ENCODE measurements at regions not wholly inside any gene's neighbourhood (a gene's known extent, or its start where the extent isn't known, plus 50 kb on each side); places are given as distances from the start of the nearest gene placed in this dataset.

DNA sequence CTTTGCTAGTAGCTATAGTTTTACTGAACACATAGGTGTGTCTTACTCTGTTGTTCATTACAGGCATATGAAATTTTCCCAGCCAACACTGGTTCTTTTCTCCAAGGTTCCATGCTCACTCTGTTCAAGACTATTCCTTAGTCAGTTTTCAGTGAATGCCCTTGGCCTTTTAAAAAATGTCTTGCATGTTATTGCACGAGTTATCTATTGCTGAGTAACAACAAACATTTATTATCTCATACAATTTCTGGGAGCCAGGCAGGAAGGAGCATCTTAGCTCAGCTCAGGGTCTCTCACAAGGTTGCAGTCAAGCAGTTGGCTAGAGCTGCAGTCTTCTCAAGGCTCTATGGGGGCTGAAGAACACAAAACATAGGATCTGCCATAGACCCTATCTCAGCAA is 223.5 kb downstream of the BTG1 start:
- no peaks in the 10 kb centered on the region for H3K36me3 ChIP-seq (ENCODE audit: control insufficient read depth, insufficient read depth, low read length)
- H3K27me3 ChIP-seq (ENCODE audit: control insufficient read depth, insufficient read depth, low read length): no peaks in the 10 kb centered on the region
- H3K4me3 ChIP-seq (ENCODE audit: low read depth, low read length): no peak overlapping the region
- no peak overlapping the region for H3K27ac ChIP-seq (ENCODE audit: low read depth, low read length)
- H3K9me3 ChIP-seq (ENCODE audit: control insufficient read depth, insufficient read depth, low read depth, low read length): no peaks in the 10 kb centered on the region
- no peaks in the 10 kb centered on the region for H3K4me1 ChIP-seq (ENCODE audit: control insufficient read depth, insufficient read depth, low read length)
- no peak overlapping the region for H3K9ac ChIP-seq (ENCODE audit: low read length)

DNA sequence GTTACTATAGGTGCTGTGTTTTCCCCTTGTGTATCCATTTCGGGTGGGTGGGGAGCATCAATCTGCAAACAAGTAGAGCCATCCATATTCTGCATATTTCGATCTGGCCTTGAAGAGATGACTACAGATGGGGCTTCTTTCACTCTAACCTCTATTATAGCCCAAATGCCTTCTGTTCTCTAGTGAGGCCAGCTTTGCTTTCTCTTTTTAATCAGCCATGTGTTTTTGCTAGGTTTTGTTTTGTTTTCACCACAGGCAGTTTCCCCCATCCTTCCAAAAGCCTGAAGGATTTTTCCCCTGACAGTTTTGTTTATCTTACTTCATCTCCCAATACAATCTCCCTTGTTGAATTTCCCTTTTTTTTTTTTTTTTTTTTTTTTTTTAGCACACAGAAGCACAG is 224.1 kb downstream of the BTG1 start:
- Histone ChIP-seq H3K27ac (ENCODE audit: low read depth, low read length) (no peak overlapping the region), H3K9ac (ENCODE audit: low read length) (no peak overlapping the region), H3K4me1 (ENCODE audit: control insufficient read depth, insufficient read depth, low read length) (no peaks in the 10 kb centered on the region), H3K27me3 (ENCODE audit: control insufficient read depth, insufficient read depth, low read length) (no peaks in the 10 kb centered on the region), H3K4me3 (ENCODE audit: low read depth, low read length) (no peak overlapping the region), H3K9me3 (ENCODE audit: control insufficient read depth, insufficient read depth, low read depth, low read length) (no peaks in the 10 kb centered on the region), H3K36me3 (ENCODE audit: control insufficient read depth, insufficient read depth, low read length) (no peaks in the 10 kb centered on the region)

DNA sequence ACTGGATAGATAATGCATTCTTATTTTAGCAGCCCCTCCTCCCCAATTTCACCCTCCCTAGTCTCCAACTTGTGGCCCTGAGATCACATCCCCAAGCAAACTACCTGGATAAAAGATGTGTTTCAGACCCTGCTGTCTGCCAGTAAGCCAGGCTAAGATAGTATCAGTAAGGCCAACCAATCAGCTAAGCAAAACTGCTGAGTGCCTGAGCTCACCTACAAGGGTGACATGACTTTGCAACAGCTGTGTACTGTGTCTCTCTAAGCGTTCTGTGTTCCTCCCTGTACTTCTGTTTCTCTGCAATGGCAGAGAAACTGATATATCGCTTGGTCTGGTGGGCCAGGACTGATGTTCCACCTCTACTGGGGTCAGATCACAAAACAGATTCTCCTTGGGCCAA is 224.9 kb downstream of the BTG1 start:
- Histone ChIP-seq H3K4me3 (ENCODE audit: low read depth, low read length) (no peak overlapping the region), H3K36me3 (ENCODE audit: control insufficient read depth, insufficient read depth, low read length) (no peaks in the 10 kb centered on the region), H3K9me3 (ENCODE audit: control insufficient read depth, insufficient read depth, low read depth, low read length) (no peaks in the 10 kb centered on the region), H3K27me3 (ENCODE audit: control insufficient read depth, insufficient read depth, low read length) (no peaks in the 10 kb centered on the region), H3K4me1 (ENCODE audit: control insufficient read depth, insufficient read depth, low read length) (no peaks in the 10 kb centered on the region), H3K27ac (ENCODE audit: low read depth, low read length) (no peak overlapping the region), H3K9ac (ENCODE audit: low read length) (no peak overlapping the region)

DNA sequence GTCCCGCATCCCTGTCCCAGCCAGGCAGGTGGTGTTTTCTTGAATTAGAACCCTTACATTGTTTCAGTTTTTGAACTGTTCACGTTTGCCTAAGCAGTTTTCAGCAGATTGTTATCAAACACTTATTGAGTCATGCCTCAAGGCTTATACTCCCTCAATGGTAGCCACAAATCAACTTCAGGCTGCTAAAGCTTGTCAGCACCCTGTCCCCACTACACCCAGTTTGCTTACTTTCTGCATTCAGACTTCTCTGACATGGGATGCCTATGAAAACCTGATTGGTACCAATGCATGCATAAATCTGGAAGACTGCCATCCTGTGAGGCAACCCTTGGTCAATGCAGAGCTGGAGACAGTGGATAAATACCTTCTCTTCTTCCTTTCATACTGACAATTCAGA is 225.4 kb downstream of the BTG1 start:
- no peaks in the 10 kb centered on the region for H3K36me3 ChIP-seq (ENCODE audit: control insufficient read depth, insufficient read depth, low read length)
- no peaks in the 10 kb centered on the region for H3K4me1 ChIP-seq (ENCODE audit: control insufficient read depth, insufficient read depth, low read length)
- no peak overlapping the region for H3K27ac ChIP-seq (ENCODE audit: low read depth, low read length)
- no peak overlapping the region for H3K9ac ChIP-seq (ENCODE audit: low read length)
- no peaks in the 10 kb centered on the region for H3K27me3 ChIP-seq (ENCODE audit: control insufficient read depth, insufficient read depth, low read length)
- no peaks in the 10 kb centered on the region for H3K9me3 ChIP-seq (ENCODE audit: control insufficient read depth, insufficient read depth, low read depth, low read length)
- no peak overlapping the region for H3K4me3 ChIP-seq (ENCODE audit: low read depth, low read length)

DNA sequence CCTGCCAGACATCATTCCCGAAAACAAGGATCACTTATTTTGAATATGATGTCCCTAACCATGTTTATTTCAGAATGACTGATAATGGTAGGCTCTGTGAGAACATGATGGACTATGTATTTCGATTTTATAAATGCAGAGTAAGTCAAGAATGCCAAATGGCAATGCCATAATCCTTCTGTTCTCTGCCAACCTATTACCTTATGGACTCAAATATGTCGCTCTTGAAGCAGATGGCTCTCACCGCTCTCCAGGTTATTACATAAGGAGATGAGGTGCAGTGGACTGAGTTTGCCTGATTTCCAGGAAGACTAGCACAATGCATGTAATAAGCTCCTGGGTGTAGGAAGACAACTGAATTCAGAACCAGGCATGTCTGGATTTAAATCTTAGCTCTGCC is 227.2 kb downstream of the BTG1 start:
- H3K9me3 ChIP-seq (ENCODE audit: control insufficient read depth, insufficient read depth, low read depth, low read length): no peaks in the 10 kb centered on the region
- H3K27ac ChIP-seq (ENCODE audit: low read depth, low read length): no peak overlapping the region
- no peaks in the 10 kb centered on the region for H3K27me3 ChIP-seq (ENCODE audit: control insufficient read depth, insufficient read depth, low read length)
- H3K9ac ChIP-seq (ENCODE audit: low read length): no peak overlapping the region
- H3K36me3 ChIP-seq (ENCODE audit: control insufficient read depth, insufficient read depth, low read length): no peaks in the 10 kb centered on the region
- no peaks in the 10 kb centered on the region for H3K4me1 ChIP-seq (ENCODE audit: control insufficient read depth, insufficient read depth, low read length)
- no peak overlapping the region for H3K4me3 ChIP-seq (ENCODE audit: low read depth, low read length)

DNA sequence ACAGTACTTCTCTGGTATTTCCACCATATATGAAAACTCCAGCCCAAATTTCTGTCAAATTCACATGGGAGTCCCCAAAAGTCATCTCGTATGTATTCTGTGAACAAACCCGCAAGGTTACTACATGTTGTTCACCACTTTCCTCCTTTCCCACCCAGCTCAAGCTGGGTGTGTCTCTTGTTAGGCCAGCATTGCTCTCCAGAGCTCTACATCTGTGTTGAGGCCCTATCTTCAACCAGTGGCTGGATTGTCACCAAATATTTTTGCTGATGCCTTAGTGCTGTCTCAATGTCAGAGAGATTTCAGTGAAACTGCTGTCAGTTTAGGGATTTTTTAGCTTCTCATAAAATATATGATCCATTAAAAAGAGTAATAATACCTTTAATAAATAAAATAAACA is 230.9 kb downstream of the BTG1 start:
- no peaks in the 10 kb centered on the region for H3K36me3 ChIP-seq (ENCODE audit: control insufficient read depth, insufficient read depth, low read length)
- no peaks in the 10 kb centered on the region for H3K27me3 ChIP-seq (ENCODE audit: control insufficient read depth, insufficient read depth, low read length)
- H3K9ac ChIP-seq (ENCODE audit: low read length): no peak overlapping the region
- H3K4me3 ChIP-seq (ENCODE audit: low read depth, low read length): no peak overlapping the region
- peaks cover 14% of the 10 kb centered on the region for H3K4me1 ChIP-seq (ENCODE audit: control insufficient read depth, insufficient read depth, low read length)
- no peak overlapping the region for H3K27ac ChIP-seq (ENCODE audit: low read depth, low read length)
- H3K9me3 ChIP-seq (ENCODE audit: control insufficient read depth, insufficient read depth, low read depth, low read length): no peaks in the 10 kb centered on the region

DNA sequence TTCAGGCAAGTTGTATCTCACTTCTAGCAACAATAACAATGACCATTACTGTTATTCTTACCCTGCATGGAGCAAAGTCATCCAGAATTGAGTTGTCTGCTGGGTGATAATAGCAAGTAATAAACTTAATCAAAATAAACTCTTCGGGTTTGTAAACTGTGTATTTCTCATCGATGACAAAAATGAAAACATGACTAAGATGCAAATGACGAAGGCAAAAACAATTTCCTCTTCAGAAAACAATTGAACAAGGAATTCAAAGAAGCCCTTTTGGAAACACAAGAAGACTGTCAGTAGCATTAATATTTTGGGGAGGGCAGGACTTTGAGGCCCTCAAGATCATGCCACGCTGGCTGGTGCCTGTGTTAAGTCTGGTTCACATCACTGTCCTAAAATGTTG is 232.0 kb downstream of the BTG1 start:
- peaks cover 14% of the 10 kb centered on the region for H3K4me1 ChIP-seq (ENCODE audit: control insufficient read depth, insufficient read depth, low read length)
- H3K36me3 ChIP-seq (ENCODE audit: control insufficient read depth, insufficient read depth, low read length): no peaks in the 10 kb centered on the region
- H3K27ac ChIP-seq (ENCODE audit: low read depth, low read length): no peak overlapping the region
- H3K9ac ChIP-seq (ENCODE audit: low read length): no peak overlapping the region
- no peaks in the 10 kb centered on the region for H3K27me3 ChIP-seq (ENCODE audit: control insufficient read depth, insufficient read depth, low read length)
- H3K9me3 ChIP-seq (ENCODE audit: control insufficient read depth, insufficient read depth, low read depth, low read length): 0 out of 2 replicates have a peak, but pooled peaks cover 2% of the 10 kb centered on the region
- no peak overlapping the region for H3K4me3 ChIP-seq (ENCODE audit: low read depth, low read length)

DNA sequence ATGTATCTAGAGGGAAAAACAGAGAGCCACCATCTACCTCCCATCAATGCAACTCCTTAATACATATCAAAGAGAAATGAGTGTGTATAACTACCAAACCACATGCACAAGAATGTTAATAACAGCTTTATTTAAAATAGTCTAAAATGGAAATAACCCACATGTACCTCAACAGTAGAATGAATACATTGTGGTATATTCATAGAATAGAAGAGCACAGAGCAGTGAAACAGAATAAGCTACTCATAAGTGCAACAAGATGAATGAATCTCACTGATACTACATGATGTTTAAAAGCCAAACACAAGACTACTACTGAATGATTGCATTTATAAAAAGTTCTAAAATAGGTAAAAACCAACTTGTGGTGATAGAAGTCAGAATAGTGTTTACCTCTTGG is 232.5 kb downstream of the BTG1 start:
- H3K27ac ChIP-seq (ENCODE audit: low read depth, low read length): no peak overlapping the region
- no peaks in the 10 kb centered on the region for H3K27me3 ChIP-seq (ENCODE audit: control insufficient read depth, insufficient read depth, low read length)
- 0 out of 2 replicates have a peak, but pooled peaks cover 2% of the 10 kb centered on the region for H3K9me3 ChIP-seq (ENCODE audit: control insufficient read depth, insufficient read depth, low read depth, low read length)
- H3K36me3 ChIP-seq (ENCODE audit: control insufficient read depth, insufficient read depth, low read length): no peaks in the 10 kb centered on the region
- H3K4me1 ChIP-seq (ENCODE audit: control insufficient read depth, insufficient read depth, low read length): peaks cover 14% of the 10 kb centered on the region
- no peak overlapping the region for H3K4me3 ChIP-seq (ENCODE audit: low read depth, low read length)
- no peak overlapping the region for H3K9ac ChIP-seq (ENCODE audit: low read length)

DNA sequence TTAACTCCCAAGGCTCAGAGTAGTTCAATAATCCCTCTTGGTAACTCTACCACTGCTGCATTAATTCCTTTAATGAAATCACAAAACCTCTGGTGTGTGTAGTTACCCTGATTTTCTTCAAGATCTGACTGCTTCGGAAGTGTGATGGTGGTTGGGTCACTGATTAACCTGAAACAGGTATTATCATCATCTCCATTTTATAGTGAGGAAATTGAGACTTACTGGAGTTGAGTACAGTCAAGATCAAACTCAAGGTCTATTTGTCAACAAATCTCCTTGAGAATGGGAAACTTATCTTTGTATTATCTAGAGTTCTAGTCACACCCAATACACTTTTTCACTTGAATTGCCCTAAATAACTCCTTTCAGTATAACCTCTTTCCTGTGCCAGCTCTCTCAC is 233.5 kb downstream of the BTG1 start:
- Histone ChIP-seq H3K27ac (ENCODE audit: low read depth, low read length) (no peak overlapping the region), H3K4me1 (ENCODE audit: control insufficient read depth, insufficient read depth, low read length) (peaks cover 14% of the 10 kb centered on the region), H3K27me3 (ENCODE audit: control insufficient read depth, insufficient read depth, low read length) (no peaks in the 10 kb centered on the region), H3K9me3 (ENCODE audit: control insufficient read depth, insufficient read depth, low read depth, low read length) (0 out of 2 replicates have a peak, but pooled peaks cover 2% of the 10 kb centered on the region), H3K4me3 (ENCODE audit: low read depth, low read length) (no peak overlapping the region), H3K9ac (ENCODE audit: low read length) (no peak overlapping the region), H3K36me3 (ENCODE audit: control insufficient read depth, insufficient read depth, low read length) (no peaks in the 10 kb centered on the region)

DNA sequence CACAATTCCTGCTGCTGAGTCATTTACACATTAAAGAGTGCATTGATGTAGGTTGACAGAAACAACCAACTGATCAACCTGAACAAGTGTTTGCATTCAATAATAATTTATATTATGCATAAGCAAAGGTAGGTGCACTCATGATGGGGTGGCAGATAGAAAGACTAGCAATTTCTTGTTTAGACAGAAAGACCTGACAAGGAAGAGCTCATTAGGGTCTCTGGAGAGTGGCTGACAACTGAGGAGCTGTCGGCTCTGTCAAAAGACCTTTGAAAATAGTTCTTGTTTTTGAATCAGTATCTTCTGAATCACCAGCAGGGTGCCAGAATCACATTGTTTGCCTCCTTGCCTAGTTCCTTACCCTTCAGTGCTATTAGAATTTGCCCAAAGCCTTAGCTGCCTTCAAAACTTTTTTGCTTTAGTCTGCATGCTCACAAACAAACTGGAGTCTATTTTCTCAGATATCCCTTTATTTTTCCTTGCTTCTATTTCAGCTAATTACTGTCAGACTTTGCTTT is 234.7 kb downstream of the BTG1 start:
- Histone ChIP-seq H3K4me1 (ENCODE audit: control insufficient read depth, insufficient read depth, low read length) (peaks cover 14% of the 10 kb centered on the region), H3K27me3 (ENCODE audit: control insufficient read depth, insufficient read depth, low read length) (no peaks in the 10 kb centered on the region), H3K4me3 (ENCODE audit: low read depth, low read length) (no peak overlapping the region), H3K9ac (ENCODE audit: low read length) (no peak overlapping the region), H3K36me3 (ENCODE audit: control insufficient read depth, insufficient read depth, low read length) (no peaks in the 10 kb centered on the region), H3K9me3 (ENCODE audit: control insufficient read depth, insufficient read depth, low read depth, low read length) (peaks cover 5% of the 10 kb centered on the region; the same call in 1 of the 2 replicates), H3K27ac (ENCODE audit: low read depth, low read length) (no peak overlapping the region)

DNA sequence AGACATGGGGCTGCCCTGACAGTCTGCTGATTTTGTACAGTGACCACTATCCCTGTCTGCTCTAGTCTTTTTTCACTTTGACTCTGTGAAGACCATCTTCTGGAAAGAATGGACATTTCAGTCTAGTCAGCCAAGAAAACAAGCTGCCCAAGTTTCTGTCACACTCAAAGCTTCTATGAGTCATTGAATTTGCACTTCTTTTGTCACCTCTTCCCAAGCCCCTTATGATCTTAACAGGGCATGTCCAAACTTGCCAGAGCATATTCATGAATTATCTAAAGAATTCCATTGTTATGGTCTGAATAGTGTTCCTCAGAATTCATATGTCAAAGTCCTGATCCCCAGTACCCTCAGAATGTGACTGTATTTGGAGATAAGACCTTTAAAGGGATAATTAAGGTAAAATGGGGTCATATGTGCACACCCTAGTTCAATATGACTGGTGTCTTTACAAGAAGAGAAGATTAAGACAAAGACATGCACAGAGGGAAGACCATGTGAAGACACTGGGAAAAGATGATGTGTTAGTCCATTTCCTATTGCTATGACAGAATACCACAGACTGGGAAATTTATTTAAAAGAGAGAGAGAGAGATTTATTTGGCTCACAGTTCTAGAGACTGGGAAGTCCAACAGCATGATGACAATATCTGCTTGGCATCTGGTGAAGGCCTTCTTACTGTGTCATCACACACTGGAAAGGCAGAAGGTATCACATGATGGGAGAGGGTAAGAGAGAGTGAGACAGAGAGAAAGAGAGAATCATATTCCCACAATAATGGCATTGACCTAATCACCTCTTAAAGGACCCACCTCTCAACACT is 242.6 kb downstream of the BTG1 start:
- Histone ChIP-seq H3K4me3 (ENCODE audit: low read depth, low read length) (no peak overlapping the region), H3K9ac (ENCODE audit: low read length) (no peak overlapping the region), H3K36me3 (ENCODE audit: control insufficient read depth, insufficient read depth, low read length) (no peaks in the 10 kb centered on the region), H3K9me3 (ENCODE audit: control insufficient read depth, insufficient read depth, low read depth, low read length) (peaks cover 19% of the 10 kb centered on the region), H3K27me3 (ENCODE audit: control insufficient read depth, insufficient read depth, low read length) (no peaks in the 10 kb centered on the region), H3K27ac (ENCODE audit: low read depth, low read length) (no peak overlapping the region), H3K4me1 (ENCODE audit: control insufficient read depth, insufficient read depth, low read length) (no peaks in the 10 kb centered on the region)

Data from HUES6 (cell line).